Liver (tissue), 8 donors: ENCODE measurements at regions not wholly inside any gene's neighbourhood (a gene's known extent, or its start where the extent isn't known, plus 50 kb on each side); places are given as distances from the start of the nearest gene placed in this dataset.

Experiments
- DNase-seq: peaks from one replicate; pipeline ENCODE4 v3.0.0-alpha.2; 2017; ENCODE audit warnings: low spot score
- H3K27ac ChIP-seq, 2 donors: one replicate each; pipeline ENCODE4 v1.7.0; 2013; ENCODE audit warnings: inconsistent platforms in 2 of 2, low read length in 2 of 2, control low read depth in 1 of 2, low read depth in 1 of 2, mild to moderate bottlenecking in 1 of 2
- H3K27me3 ChIP-seq, 4 donors: one replicate each; pipeline versions ENCODE4 v1.6.1 to v1.7.0; 2013; ENCODE audit warnings: low read length in 3 of 4, inconsistent platforms in 1 of 4, mild to moderate bottlenecking in 1 of 4, moderate library complexity in 1 of 4; ENCODE audit not compliant: control insufficient read depth in 4 of 4, insufficient read depth in 4 of 4
- H3K36me3 ChIP-seq, 4 donors: one replicate each; pipeline versions ENCODE4 v1.6.1 to v1.7.0; 2013; ENCODE audit warnings: low read length in 3 of 4, mild to moderate bottlenecking in 3 of 4, low read depth in 1 of 4, moderate library complexity in 1 of 4; ENCODE audit not compliant: control insufficient read depth in 4 of 4, insufficient read depth in 3 of 4
- H3K4me1 ChIP-seq, 4 donors: one replicate each; pipeline versions ENCODE4 v1.6.1 to v1.7.0; 2013; ENCODE audit warnings: low read length in 3 of 4, mild to moderate bottlenecking in 3 of 4, moderate library complexity in 1 of 4; ENCODE audit not compliant: control insufficient read depth in 4 of 4, insufficient read depth in 4 of 4
- H3K4me3 ChIP-seq, 3 donors: one replicate each; pipeline versions ENCODE4 v1.6.1 to v1.7.0; 2013; ENCODE audit warnings: low read length in 3 of 3, control low read depth in 1 of 3, low read depth in 1 of 3, mild to moderate bottlenecking in 1 of 3
- H3K9ac ChIP-seq, 2 donors: one replicate each; pipeline ENCODE4 v1.7.0; 2013; ENCODE audit warnings: low read length in 2 of 2, mild to moderate bottlenecking in 2 of 2, moderate library complexity in 2 of 2, control low read depth in 1 of 2, low read depth in 1 of 2
- H3K9me3 ChIP-seq, 4 donors: one replicate each; pipeline versions ENCODE4 v1.6.1 to v1.7.0; 2013; ENCODE audit warnings: low read length in 3 of 4; ENCODE audit not compliant: control insufficient read depth in 4 of 4
- ATF3 ChIP-seq: IDR thresholded peaks from 2 replicates; pipeline ENCODE4 v1.6.1; 2016; ENCODE audit warnings: antibody characterized with exemption
- CTCF ChIP-seq: fragments of 150-350 bp; IDR thresholded peaks from 2 replicates; pipeline ENCODE4 v1.5.1; 2017; ENCODE audit warnings: improper control_type of control experiment, low read depth, low read length; ENCODE audit not compliant: missing input control
- EGR1 ChIP-seq, 2 donors: IDR thresholded peaks; 2 replicates each; pipeline ENCODE4 v1.6.1; 2016 to 2018; ENCODE audit warnings: antibody characterized with exemption in 2 of 2, low read depth in 2 of 2
- FOXA1 ChIP-seq: IDR thresholded peaks from 2 replicates; pipeline ENCODE4 v1.6.1; 2016; ENCODE audit warnings: antibody characterized with exemption
- GABPA ChIP-seq, 2 donors: IDR thresholded peaks in 1 of 2; conservative IDR thresholded peaks in 1 of 2; 2 replicates each; pipeline ENCODE4 v1.6.1; 2016; ENCODE audit warnings: antibody characterized with exemption in 2 of 2, mild to moderate bottlenecking in 1 of 2, moderate library complexity in 1 of 2
- HNF4A ChIP-seq, 2 donors: conservative IDR thresholded peaks; 2 replicates each; pipeline ENCODE4 v1.6.1; 2016; ENCODE audit warnings: antibody characterized with exemption in 2 of 2, mild to moderate bottlenecking in 2 of 2
- HNF4G ChIP-seq: IDR thresholded peaks from 2 replicates; pipeline ENCODE4 v1.6.1; 2016; ENCODE audit warnings: antibody characterized with exemption
- MAX ChIP-seq: IDR thresholded peaks from 2 replicates; pipeline ENCODE4 v1.6.1; 2016; ENCODE audit warnings: antibody characterized with exemption
- NR2F2 ChIP-seq: IDR thresholded peaks from 2 replicates; pipeline ENCODE4 v1.6.1; 2016; ENCODE audit warnings: antibody characterized with exemption
- RAD21 ChIP-seq, 2 donors: IDR thresholded peaks; 2 replicates each; pipeline ENCODE4 v1.6.1; 2016; ENCODE audit warnings: antibody characterized with exemption in 2 of 2, mild to moderate bottlenecking in 2 of 2
- REST ChIP-seq: IDR thresholded peaks from 2 replicates; pipeline ENCODE4 v1.6.1; 2016; ENCODE audit warnings: antibody characterized with exemption, mild to moderate bottlenecking
- RXRA ChIP-seq, 2 donors: IDR thresholded peaks; 2 replicates each; pipeline ENCODE4 v1.6.1; 2017 to 2018; ENCODE audit warnings: antibody characterized with exemption in 2 of 2, mild to moderate bottlenecking in 1 of 2
- SP1 ChIP-seq: IDR thresholded peaks from 2 replicates; pipeline ENCODE4 v1.6.1; 2018; ENCODE audit warnings: antibody characterized with exemption, mild to moderate bottlenecking
- TAF1 ChIP-seq: conservative IDR thresholded peaks from 2 replicates; pipeline ENCODE4 v1.6.1; 2016; ENCODE audit warnings: antibody characterized with exemption, mild to moderate bottlenecking
- YY1 ChIP-seq: IDR thresholded peaks from 2 replicates; pipeline ENCODE4 v1.6.1; 2016; ENCODE audit warnings: antibody characterized with exemption, mild to moderate bottlenecking
- ZBTB33 ChIP-seq: IDR thresholded peaks from 2 replicates; pipeline ENCODE4 v1.6.1; 2016; ENCODE audit warnings: antibody characterized with exemption
- WGBS: extraction: QIAGEN DNeasy Blood & Tissue Kit; methylation state at CpG from one replicate; pipeline ENCODE4 v1.1.7; 2013; 5-methylcytosine and 5-hydroxymethylcytosine counted together
- donor health status: healthy.
- donor health status: healthy.
- donor health status: healthy.
- donor health status: healthy.
- donor health status: healthy.

GRCh38 chr6:166861961-166862286 lies 94.4 kb downstream of the RNASET2 start:
- H3K4me1 ChIP-seq: peaks cover 4 to 13% (median 7%) of the 10 kb centered on the region in 4 donors

More at GRCh38 chr6:166861961-166862286, 94.4 kb downstream of the RNASET2 start:
- H3K27me3 ChIP-seq: no peaks in the 10 kb centered on the region
- H3K9me3 ChIP-seq: no peaks in the 10 kb centered on the region
- 5% methylated on average over 11 of the region's 11 CpGs for WGBS
- DNase-seq: no peak
- H3K4me3 ChIP-seq: peak overlapping the region in 2 of 3 donors; percentile 52 to 56
- TF ChIP-seq EGR1 (IDR thresholded peaks at IDR 0.05; ENCODE audit: low read depth in 2 of 2) (no peak), TAF1 (no peak), YY1 (no peak), GABPA (IDR thresholded peaks at IDR 0.05 in 1 of 2, conservative IDR thresholded peaks at IDR 0.05 in 1 of 2) (no peak), MAX (no peak), SP1 (no peak), RAD21 (IDR thresholded peaks at IDR 0.05) (no peak), HNF4A (conservative IDR thresholded peaks at IDR 0.05) (no peak), CTCF (no peak), FOXA1 (no peak), REST (no peak), ATF3 (no peak), ZBTB33 (no peak), RXRA (IDR thresholded peaks at IDR 0.05) (no peak), HNF4G (no peak), NR2F2 (no peak)
- no peak overlapping the region for H3K27ac ChIP-seq
- no peak overlapping the region for H3K9ac ChIP-seq
- no peaks in the 10 kb centered on the region for H3K36me3 ChIP-seq
